ENCODE measurements at regions not wholly inside any gene's neighbourhood (a gene's known extent, or its start where the extent isn't known, plus 50 kb on each side); places are given as distances from the start of the nearest gene placed in this dataset.

DNA sequence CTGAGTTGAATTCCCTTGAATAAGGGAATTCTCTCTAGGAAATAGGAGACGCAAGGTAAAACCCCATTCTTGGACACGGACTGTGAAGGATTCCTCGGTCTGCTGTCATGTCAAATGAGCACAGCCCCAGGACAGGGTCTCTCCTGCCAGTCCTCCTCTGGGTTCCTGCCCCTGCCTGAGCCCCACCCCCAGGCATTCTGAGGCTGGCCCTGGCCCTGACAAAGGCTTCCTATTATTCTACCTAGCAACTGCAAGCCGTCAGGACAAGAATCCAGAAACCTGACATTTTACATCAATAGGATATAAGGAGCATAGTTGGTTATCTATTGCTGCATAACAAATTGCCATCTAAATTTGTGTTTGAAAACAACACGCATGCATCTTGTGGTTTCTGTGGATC is 253.3 kb upstream of the AGAP1 start:
- Mint-ChIP-seq H3K27ac (no peak overlapping the region), H3K4me1 (no peaks in the 10 kb centered on the region), H3K27me3 (peaks cover 19% of the 10 kb centered on the region), H3K36me3 (ENCODE audit: low read depth) (no peaks in the 10 kb centered on the region), H3K9me3 (no peaks in the 10 kb centered on the region), H3K4me3 (no peak overlapping the region)
- ChIA-PET POLR2A (no interaction called here), CTCF (no interaction called here)
- DNase-seq = no peak

DNA sequence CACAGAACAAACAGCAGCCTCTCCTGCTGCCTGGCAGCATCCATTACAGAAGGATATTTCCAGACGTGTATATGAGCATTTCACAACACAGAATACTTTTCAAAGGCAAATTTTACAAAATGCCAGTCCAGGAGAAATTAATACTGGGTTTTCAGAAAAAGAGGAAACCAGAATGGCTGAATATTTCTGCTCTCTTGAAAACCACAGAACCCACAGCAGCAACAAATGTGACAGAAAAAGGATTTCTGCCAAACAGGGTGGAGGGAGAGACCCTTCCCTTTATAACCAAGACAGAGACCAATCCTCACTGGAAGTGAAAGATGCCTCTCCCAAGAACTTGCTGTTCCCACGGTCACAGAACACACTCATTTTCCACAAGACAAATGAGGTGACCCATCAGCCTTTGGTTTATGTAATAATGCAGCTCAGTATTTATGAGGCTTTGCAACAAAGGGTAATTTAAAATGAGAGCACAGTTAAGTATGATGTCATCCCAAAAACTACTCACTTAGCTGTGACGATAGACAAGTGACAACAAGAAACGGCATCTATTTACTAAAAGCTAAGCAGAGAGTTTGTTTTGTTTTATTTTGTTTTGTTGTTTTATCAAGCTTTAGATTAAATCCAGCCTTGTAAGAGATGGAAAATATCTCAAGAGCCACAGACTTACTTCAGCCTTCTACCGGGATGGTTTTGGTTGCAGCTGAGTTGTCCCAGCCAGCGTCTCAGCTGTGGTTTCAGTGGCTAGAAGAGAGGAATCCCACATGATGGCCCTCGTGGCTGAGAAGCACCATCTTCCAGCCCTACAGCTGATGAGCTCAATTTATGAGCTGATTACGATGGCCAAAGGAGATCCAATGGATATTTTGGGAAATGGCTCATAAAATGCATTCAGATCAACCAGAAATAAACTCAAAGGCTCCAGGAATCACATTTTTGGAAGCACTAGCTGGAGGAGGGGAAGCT is 249.3 kb upstream of the AGAP1 start:
- no peaks in the 10 kb centered on the region for H3K9me3 Mint-ChIP-seq
- H3K4me3 Mint-ChIP-seq = no peak overlapping the region
- ChIA-PET POLR2A (no interaction called here), CTCF (no interaction called here)
- no peaks in the 10 kb centered on the region for H3K4me1 Mint-ChIP-seq
- no peak for DNase-seq
- peaks cover 16% of the 10 kb centered on the region for H3K27me3 Mint-ChIP-seq
- H3K36me3 Mint-ChIP-seq (ENCODE audit: low read depth) = no peaks in the 10 kb centered on the region
- no peak overlapping the region for H3K27ac Mint-ChIP-seq

DNA sequence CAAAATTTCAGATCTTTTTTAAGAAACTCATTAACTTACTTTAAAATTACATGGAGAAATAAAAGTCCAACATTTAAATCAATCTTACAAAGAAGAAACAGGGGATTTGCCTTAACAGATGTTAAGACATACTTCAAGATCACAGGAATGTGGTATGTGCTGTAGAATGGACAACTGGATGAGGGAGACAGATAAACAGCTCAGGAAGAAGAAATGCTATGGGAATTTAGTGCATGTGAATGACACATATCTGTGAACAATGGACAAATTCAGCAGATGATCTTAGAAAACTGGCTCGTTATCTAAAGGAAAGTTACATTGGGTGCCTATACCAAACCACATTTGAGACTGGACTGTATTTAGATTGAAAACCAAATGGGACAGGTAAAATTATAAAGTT is 246.8 kb upstream of the AGAP1 start:
- Mint-ChIP-seq H3K9me3 (no peaks in the 10 kb centered on the region), H3K4me3 (no peak overlapping the region), H3K36me3 (ENCODE audit: low read depth) (no peaks in the 10 kb centered on the region), H3K27me3 (peaks cover 7% of the 10 kb centered on the region), H3K27ac (no peak overlapping the region), H3K4me1 (no peaks in the 10 kb centered on the region)
- CTCF ChIA-PET = no interaction called here
- POLR2A ChIA-PET = no interaction called here
- no peak for DNase-seq

DNA sequence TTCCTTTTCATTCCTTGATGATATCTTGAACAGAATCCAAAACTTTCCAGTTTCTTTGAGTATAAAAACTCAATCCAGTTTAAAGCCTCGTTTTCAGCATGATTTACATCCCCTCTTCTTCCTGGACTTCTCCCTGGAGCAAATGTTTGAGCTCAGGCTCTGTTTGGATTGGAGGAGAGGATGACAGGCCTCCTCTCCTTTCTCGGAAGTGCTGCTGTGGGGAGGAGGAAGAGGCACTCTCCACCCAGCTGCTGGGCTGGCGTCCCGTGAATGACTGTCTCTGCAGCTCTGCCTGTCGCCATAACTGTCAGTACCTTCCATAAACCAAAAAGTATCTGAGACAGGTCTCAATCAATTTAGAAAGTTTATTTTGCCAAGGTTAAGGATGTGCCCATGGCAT is 238.2 kb upstream of the AGAP1 start:
- no peak for DNase-seq
- Mint-ChIP-seq H3K4me3 (no peak overlapping the region), H3K36me3 (ENCODE audit: low read depth) (no peaks in the 10 kb centered on the region), H3K9me3 (no peaks in the 10 kb centered on the region), H3K4me1 (no peaks in the 10 kb centered on the region), H3K27me3 (peaks cover 35% of the 10 kb centered on the region), H3K27ac (no peak overlapping the region)
- ChIA-PET CTCF (no interaction called here), POLR2A (no interaction called here)

DNA sequence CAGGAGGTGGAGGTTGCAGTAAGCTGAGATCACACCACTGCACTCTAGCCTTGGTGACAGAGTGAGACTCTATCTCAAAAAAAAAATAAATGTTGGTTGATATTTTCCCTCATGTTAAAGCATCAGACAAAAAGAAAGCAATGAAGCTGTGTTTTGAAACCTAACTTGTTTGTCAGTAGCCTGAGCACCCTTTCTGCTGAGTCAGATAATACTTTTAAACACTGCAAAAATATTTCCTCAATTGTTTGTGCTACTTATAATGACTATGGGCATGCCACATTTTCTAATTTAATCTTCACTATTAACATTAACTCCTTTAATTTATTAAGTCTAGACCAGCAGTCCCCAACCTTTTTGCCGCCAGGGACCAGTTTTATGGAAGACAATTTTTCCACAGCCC is 236.3 kb upstream of the AGAP1 start:
- Mint-ChIP-seq H3K9me3 (no peaks in the 10 kb centered on the region), H3K27ac (no peak overlapping the region), H3K27me3 (peaks cover 44% of the 10 kb centered on the region), H3K36me3 (ENCODE audit: low read depth) (no peaks in the 10 kb centered on the region), H3K4me3 (no peak overlapping the region), H3K4me1 (no peaks in the 10 kb centered on the region)
- DNase-seq = no peak
- ChIA-PET CTCF (no interaction called here), POLR2A (no interaction called here)

DNA sequence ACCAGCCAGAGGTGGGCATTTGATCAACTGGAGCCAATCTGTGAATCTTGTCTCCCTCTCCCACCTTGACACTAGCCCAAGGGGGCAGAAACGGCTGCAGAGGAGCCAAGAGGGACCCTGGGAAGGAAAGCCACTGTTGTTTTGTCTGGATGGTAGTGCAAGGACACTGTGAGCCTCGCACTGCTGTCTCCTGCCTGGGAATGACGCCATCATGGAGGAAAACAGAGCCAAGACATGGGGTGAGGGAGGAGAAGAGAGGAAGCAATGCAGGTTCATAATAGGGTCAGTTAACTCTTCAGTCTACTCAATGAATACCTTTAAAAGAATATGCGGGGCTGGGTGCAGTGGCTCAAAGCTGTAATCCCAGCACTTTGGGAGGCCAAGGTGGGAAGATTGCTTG is 231.1 kb upstream of the AGAP1 start:
- Mint-ChIP-seq H3K9me3 (no peaks in the 10 kb centered on the region), H3K4me1 (no peaks in the 10 kb centered on the region), H3K36me3 (ENCODE audit: low read depth) (no peaks in the 10 kb centered on the region), H3K4me3 (no peak overlapping the region), H3K27me3 (peaks cover 44% of the 10 kb centered on the region), H3K27ac (no peak overlapping the region)
- CTCF ChIA-PET = no interaction called here
- no peak for DNase-seq
- POLR2A ChIA-PET = no interaction called here

DNA sequence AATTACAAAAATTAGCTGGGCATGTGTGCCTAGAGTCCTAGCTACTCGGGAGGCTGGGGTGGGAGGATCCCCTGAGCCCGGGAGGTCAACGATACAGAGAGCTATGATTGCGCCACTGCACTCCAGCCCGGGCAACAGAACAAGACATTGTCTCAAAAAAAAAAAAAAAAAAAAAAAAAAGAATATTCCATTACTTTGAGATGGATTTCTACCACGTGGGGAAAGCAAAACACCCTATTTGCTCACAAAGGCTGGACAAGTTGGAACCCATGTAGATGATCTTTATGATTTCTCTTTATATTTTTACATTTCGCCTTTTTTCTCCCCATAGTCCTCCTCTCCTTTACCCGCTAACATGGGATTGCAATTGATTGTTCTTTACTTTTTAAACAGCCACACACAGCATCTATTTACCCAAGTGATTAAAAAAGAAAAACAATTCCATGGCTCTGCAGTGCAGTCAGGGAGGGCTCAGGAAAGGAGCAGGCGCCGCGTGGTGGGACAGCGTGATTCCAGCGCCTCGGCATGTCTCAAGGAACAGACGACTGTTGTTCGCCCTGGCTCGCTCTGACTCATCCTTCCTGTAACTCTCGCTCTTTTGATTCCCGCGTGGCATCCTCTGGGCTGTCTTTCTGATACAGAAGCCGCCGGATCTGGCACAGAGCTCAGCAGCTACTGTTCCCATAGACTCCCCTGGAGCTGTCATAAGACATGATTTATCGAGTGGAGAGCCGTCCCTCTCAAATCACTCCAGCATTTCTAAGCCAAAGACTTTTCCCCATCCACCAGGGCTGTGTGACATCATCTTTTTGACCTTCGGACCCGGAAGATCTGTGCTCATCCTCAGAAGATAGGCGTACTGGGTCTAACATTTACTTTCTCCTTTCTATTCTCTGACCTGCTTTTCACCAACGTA is 230.4 kb upstream of the AGAP1 start:
- H3K4me3 Mint-ChIP-seq = no peak overlapping the region
- POLR2A ChIA-PET = no interaction called here
- no peaks in the 10 kb centered on the region for H3K36me3 Mint-ChIP-seq (ENCODE audit: low read depth)
- DNase-seq = no peak
- no peak overlapping the region for H3K27ac Mint-ChIP-seq
- H3K4me1 Mint-ChIP-seq = no peaks in the 10 kb centered on the region
- peaks cover 50% of the 10 kb centered on the region for H3K27me3 Mint-ChIP-seq
- H3K9me3 Mint-ChIP-seq = no peaks in the 10 kb centered on the region
- CTCF ChIA-PET = no interaction called here

DNA sequence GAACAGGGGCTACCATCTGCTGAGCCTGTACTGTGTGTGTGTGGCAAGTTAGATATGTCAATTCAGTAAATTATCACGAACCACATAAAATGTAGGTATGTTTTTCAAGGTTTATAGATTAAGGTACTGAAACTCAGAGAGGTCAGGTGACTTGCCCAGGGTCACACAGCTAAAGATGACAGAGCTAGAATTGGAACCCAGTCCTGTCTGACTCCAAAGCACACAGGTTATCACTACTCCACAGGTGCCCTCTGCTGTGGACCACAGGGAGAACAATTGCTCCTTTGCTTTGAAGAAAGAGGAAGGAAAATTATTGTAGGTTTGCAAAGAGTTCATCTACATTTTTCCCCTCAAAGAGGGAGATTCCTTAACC is 229.7 kb upstream of the AGAP1 start:
- DNase-seq = no peak
- H3K27me3 Mint-ChIP-seq = peaks cover 48% of the 10 kb centered on the region
- CTCF ChIA-PET = no interaction called here
- no peaks in the 10 kb centered on the region for H3K4me1 Mint-ChIP-seq
- H3K9me3 Mint-ChIP-seq = no peaks in the 10 kb centered on the region
- no peak overlapping the region for H3K27ac Mint-ChIP-seq
- no peak overlapping the region for H3K4me3 Mint-ChIP-seq
- POLR2A ChIA-PET = no interaction called here
- no peaks in the 10 kb centered on the region for H3K36me3 Mint-ChIP-seq (ENCODE audit: low read depth)

DNA sequence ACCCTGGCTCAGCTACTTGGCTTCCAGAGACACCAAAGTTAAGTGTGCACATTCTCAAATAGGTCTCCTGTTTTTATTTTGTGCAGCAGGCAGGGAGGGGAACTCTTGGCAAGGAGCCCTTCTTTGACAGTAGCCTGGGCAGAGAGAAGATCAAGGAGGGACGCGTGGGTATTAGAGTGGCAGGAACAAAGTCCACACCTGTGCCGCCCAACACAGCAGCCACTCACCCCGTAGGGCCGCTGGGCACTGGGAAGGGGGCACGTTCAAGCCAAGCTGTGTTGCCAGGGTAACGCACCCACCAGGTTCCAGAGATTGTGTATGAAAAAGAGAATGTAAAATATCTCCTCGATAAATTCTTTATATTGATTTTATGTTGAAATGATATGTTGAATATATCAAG is 229.3 kb upstream of the AGAP1 start:
- Mint-ChIP-seq H3K27ac (no peak overlapping the region), H3K36me3 (ENCODE audit: low read depth) (no peaks in the 10 kb centered on the region), H3K4me1 (no peaks in the 10 kb centered on the region), H3K27me3 (peaks cover 52% of the 10 kb centered on the region), H3K4me3 (no peak overlapping the region), H3K9me3 (no peaks in the 10 kb centered on the region)
- POLR2A ChIA-PET = no interaction called here
- CTCF ChIA-PET = no interaction called here
- DNase-seq = no peak

DNA sequence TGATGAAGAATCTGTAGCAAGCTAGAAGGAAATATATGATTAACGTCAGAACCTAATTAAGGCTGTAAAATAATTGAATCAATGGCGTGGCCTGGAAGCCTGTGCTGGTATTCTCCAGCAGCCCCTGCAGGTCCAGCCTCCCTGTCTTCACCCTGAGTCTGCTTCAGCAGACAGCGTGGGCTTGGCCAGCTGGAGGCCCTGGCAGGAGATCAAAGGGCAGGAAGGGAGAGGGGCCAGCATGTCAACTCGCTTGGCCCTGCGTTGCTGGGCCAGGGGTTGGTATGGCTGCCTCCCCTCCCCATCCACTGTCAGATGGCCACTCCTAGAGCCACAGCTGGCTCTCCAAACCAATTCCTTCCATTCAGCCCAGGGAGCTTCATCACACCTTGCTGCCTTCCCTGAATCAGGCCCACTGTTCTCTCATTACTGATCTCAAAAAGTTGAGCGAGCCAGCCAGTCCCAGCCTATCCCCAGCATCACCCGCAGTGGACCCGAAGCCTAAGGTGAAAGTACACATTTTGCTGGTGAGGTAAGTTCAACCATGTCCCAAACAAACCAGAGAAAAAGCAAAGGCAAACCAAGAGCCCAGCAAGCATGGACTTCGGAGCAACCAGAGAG is 228.4 kb upstream of the AGAP1 start:
- ChIA-PET CTCF (no interaction called here), POLR2A (no interaction called here)
- Mint-ChIP-seq H3K27ac (no peak overlapping the region), H3K4me1 (peaks cover 1% of the 10 kb centered on the region), H3K4me3 (no peak overlapping the region), H3K36me3 (ENCODE audit: low read depth) (no peaks in the 10 kb centered on the region), H3K9me3 (no peaks in the 10 kb centered on the region), H3K27me3 (peaks cover 61% of the 10 kb centered on the region)
- DNase-seq = no peak

DNA sequence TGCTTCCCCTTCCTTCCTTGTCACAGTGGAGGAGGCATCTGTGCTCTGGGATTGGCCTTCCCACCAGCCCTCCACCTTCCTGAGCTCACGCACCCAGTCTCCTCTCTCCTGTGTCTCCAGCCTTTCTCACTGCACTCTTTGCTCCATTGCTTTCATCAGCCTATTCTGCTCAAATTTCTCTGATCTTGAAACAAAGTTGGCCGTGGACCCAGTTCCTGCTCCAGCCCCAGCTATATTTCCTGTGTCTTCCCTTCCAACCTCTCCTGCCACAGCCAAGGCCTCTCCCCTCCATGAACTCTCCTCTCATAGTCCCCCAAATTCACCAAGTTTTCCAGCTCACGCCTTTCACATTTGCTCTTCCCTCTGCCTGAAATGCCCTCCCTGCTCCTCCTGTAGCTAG is 226.6 kb upstream of the AGAP1 start:
- ChIA-PET POLR2A (no interaction called here), CTCF (no interaction called here)
- no peak for DNase-seq
- Mint-ChIP-seq H3K9me3 (peaks cover 3% of the 10 kb centered on the region), H3K4me3 (no peak overlapping the region), H3K27ac (no peak overlapping the region), H3K36me3 (ENCODE audit: low read depth) (no peaks in the 10 kb centered on the region), H3K27me3 (peaks cover 62% of the 10 kb centered on the region), H3K4me1 (peaks cover 11% of the 10 kb centered on the region)

DNA sequence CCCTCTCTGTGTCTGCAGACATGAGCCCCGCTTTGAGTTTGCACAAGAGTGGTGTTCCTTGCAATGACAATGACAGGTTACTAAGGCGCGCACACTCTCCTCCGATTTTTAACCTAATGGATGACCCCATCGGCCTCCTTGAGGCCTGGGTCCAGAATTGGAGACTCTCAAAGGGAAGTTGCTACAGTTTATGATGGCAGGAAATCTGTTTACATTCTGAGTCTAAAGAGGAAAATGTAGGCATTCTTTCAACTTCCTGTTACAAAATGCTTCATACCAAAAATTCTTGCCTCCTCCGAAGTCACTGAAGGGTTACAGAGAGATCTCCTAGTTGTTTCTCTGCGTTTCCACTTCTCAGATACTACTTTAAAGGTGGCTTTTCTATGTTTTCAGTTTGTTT is 225.3 kb upstream of the AGAP1 start:
- Mint-ChIP-seq H3K9me3 (peaks cover 3% of the 10 kb centered on the region), H3K27me3 (peaks cover 56% of the 10 kb centered on the region), H3K4me3 (no peak overlapping the region), H3K27ac (no peak overlapping the region), H3K36me3 (ENCODE audit: low read depth) (no peaks in the 10 kb centered on the region), H3K4me1 (peaks cover 11% of the 10 kb centered on the region)
- POLR2A ChIA-PET = no interaction called here
- DNase-seq = no peak
- CTCF ChIA-PET = no interaction called here

DNA sequence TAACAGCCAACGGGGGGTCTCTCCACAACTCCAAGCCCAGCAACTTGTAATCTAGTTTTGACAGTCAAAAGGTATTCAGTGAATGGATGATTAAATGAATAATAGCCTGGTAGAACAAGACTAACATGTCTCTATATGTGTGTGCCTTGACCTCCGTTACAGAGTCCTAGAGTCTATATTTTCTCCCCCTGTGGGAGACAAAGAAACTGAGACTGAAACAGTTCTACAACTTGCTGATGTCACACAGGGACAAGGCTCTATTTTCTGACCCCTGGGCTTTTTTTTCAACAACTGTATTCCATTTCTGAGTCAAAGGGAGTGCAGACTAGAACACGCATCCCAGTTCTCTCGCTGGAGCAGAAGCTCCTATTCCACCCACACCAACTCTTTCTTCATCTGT is 223.6 kb upstream of the AGAP1 start:
- peaks cover 4% of the 10 kb centered on the region for H3K9me3 Mint-ChIP-seq
- CTCF ChIA-PET = no interaction called here

More for the DNA sequence above, 223.6 kb upstream of the AGAP1 start:
- Mint-ChIP-seq H3K4me1 (peaks cover 11% of the 10 kb centered on the region), H3K27ac (no peak overlapping the region), H3K36me3 (ENCODE audit: low read depth) (no peaks in the 10 kb centered on the region), H3K4me3 (no peak overlapping the region), H3K27me3 (peaks cover 62% of the 10 kb centered on the region)
- no peak for DNase-seq
- POLR2A ChIA-PET = no interaction called here

Data from activated CD4-positive, alpha-beta memory T cell treated with anti-CD3 and anti-CD28 coated beads, Interleukin-2, amount 10 ng/mL, durations not matched to agents 7 days and 5 days (primary cell).